AG09309 (cell line): ENCODE measurements at regions not wholly inside any gene's neighbourhood (a gene's known extent, or its start where the extent isn't known, plus 50 kb on each side); places are given as distances from the start of the nearest gene placed in this dataset.

Experiments used
- DNase-seq: peaks from one replicate; pipeline ENCODE4 v3.0.0-alpha.2; 2010; ENCODE audit warnings: low read depth
- H3K4me3 ChIP-seq: 2 replicates; pipeline ENCODE4 v1.5.1; 2011; ENCODE audit warnings: mild to moderate bottlenecking, low read depth, low read length, moderate library complexity; ENCODE audit not compliant: control insufficient read depth
- TF ChIP-seq, protein P1 (sequence below): IDR thresholded peaks from 2 replicates; pipeline ENCODE4 v1.5.1; 2011; ENCODE audit warnings: mild to moderate bottlenecking, low read depth, low read length, inconsistent platforms; ENCODE audit not compliant: insufficient read depth, control insufficient read depth; ENCODE audit errors: missing control alignments

DNA sequence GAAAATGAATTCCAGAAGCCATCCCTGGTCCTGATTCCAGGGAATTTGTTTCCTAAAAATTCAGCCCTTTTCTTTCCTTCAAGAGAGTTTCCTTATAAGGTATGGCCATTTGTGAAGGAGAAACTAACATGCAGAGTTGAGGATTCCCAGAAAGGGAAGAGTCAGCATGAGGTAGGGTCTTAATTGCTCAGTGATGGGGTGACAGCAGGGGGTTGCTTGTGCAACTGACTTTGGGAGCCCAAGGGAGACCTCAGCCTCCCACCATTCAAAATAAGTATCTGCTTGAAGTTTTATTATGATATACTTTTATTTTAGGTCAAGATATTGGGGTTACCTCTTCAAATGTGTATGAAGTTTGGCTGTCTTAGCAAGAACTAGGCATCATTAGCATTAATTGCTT lies 74.9 kb upstream of the CELF4 start:
- TF ChIP-seq, protein P1, sequence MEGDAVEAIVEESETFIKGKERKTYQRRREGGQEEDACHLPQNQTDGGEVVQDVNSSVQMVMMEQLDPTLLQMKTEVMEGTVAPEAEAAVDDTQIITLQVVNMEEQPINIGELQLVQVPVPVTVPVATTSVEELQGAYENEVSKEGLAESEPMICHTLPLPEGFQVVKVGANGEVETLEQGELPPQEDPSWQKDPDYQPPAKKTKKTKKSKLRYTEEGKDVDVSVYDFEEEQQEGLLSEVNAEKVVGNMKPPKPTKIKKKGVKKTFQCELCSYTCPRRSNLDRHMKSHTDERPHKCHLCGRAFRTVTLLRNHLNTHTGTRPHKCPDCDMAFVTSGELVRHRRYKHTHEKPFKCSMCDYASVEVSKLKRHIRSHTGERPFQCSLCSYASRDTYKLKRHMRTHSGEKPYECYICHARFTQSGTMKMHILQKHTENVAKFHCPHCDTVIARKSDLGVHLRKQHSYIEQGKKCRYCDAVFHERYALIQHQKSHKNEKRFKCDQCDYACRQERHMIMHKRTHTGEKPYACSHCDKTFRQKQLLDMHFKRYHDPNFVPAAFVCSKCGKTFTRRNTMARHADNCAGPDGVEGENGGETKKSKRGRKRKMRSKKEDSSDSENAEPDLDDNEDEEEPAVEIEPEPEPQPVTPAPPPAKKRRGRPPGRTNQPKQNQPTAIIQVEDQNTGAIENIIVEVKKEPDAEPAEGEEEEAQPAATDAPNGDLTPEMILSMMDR = no peak
- H3K4me3 ChIP-seq = no peak overlapping the region
- DNase-seq = no peak

DNA sequence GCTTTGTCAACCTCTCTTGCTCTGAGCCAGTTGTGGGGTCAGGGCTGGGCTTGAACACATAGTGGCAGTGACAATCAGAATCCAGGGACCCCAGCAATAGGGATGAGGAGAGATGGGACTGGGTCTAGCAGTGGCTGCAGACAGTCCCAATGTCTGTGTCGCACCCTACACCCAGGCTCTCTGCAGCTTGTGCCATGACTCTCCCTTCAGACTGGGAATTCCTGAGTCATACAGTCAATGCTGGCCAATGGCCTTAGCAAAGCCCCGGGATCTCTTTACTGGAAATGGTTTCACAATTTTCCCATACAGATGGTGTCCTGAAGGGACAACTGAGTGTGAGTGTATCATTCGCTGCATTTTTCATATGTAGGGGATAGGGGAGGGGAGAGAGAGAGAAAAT lies 74.2 kb upstream of the CELF4 start:
- no peak overlapping the region for H3K4me3 ChIP-seq
- DNase-seq = no peak
- TF ChIP-seq, protein P1 = no peak

DNA sequence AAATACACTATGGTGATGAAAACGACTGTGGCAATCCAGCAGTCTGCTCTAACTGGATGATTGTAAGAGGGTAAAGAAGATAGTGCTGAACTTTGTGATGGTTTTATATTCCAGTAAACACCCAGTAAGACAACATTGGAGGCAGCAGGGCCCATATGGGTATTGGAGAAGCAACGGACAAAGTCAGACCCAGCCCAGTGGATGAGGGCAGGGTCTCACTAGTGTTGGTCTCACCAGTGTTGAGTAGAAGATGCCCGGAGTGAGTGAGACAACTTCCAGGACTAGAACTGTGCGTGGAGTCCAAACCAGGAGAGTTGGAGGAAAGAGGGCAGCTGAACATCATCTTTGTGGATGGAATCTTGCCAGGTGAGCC lies 71.9 kb upstream of the CELF4 start:
- TF ChIP-seq, protein P1 = no peak
- H3K4me3 ChIP-seq = no peak overlapping the region
- DNase-seq = no peak

DNA sequence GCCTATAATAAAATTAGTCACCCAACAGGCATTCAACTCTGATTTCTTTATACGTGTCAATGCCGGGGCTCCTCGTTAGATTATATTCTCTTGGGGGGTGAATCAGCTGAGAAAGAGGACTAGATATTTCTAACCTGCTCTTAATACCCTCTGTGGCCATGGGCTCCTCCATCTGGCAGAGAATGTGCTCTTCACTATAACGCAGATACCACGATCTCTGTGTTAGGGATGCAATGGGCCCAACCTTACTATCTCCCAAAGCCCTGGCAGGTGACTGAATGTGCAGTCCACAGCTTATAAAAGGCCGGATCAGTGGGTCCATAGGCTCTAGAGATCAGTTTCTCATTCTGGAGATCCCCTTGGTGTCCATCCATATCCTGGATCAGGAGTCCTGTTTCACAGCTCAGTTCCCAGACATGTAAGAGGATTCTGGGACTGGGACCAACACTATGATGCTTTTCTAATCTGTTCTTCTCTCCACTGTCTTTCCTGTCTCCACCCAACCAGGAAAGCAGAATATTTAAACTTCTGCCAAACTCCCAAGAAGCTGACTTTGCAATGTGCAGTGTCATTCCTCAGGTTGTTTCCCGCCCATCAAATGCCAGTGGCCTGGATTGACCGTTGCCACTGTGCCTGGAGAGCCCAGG lies 71.4 kb upstream of the CELF4 start:
- no peak overlapping the region for H3K4me3 ChIP-seq
- TF ChIP-seq, protein P1 = no peak
- no peak for DNase-seq

DNA sequence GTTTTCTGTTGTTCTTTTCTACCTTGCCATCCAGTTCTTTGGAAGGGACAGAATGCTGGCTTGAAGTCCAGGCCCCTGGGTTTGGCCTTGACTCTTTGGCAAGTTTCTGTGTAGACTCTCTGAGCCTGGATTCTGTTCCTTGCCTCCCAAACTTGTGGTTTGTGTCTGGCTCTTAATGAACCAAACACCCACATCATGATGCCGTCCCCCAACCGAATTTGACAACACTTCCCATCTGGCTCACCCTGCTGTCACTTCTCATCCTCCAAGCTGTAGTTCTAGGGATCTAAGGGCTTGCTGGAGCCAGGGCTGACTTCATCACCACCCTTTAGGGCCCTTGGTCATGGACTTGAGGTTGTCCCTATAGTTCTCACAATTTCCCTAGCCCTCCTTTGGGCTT lies 68.9 kb upstream of the CELF4 start:
- DNase-seq = no peak
- TF ChIP-seq, protein P1 = no peak
- H3K4me3 ChIP-seq = no peak overlapping the region

DNA sequence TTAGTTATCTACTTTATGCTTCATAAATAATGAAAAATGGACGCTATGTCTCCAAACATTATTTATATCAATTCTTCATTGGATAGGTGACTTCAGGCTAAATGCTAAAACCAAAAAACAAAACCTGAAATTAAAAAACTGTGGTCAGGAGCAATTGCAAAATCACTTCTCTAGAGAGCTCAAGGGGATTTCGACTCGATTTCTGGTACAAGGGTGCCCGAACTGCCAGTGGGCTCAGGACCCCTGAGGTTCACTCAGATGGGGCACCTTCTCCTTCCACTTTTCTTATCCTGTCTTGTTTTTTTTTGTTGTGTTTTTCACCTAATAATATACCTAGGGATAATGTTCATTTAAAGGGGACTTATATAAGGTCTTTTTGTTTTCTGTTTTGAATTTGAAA lies 65.8 kb upstream of the CELF4 start:
- H3K4me3 ChIP-seq = no peak overlapping the region
- TF ChIP-seq, protein P1 = no peak

DNA sequence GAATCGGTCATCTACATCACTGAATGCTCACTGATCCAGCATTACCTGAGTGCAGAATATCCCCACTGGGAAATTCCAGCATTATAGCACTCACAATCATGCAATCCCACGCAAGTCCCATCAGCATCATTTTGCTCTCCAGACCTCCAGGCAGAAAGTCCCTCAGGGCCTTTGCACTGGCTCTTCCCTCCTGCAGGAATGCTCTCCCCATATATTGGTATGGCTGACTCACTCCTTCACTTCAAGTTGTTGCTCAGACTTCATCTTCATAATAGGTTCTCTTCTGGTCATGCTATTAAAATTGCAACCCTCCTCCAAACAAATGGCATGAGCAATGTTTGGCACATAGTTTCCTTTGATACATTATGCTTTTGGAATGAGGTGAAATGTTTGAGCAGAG lies 64.7 kb upstream of the CELF4 start:
- TF ChIP-seq, protein P1 = no peak

More for the DNA sequence above, 65.8 kb upstream of the CELF4 start:
- DNase-seq = no peak

More for the DNA sequence above, 64.7 kb upstream of the CELF4 start:
- no peak overlapping the region for H3K4me3 ChIP-seq
- no peak for DNase-seq
